H1 (cell line): ENCODE measurements at regions not wholly inside any gene's neighbourhood (a gene's known extent, or its start where the extent isn't known, plus 50 kb on each side); places are given as distances from the start of the nearest gene placed in this dataset.

Source experiments
- CTCF ChIA-PET: fragments of 300-600 bp; sonication (Branson Sonifier 250); formaldehyde crosslinking; loops from one replicate; lab custom pipeline; 2021; ENCODE audit not compliant: partially characterized antibody; lab: Charles Lee
- POLR2A ChIA-PET: fragments of 300-600 bp; sonication (Branson Sonifier 250); formaldehyde crosslinking; loops from one replicate; lab custom pipeline; 2021; ENCODE audit warnings: inconsistent platforms; ENCODE audit not compliant: partially characterized antibody; lab: Charles Lee
- DNase-seq, 2 experiments: peaks; one replicate each; pipeline versions ENCODE4 v3.0.0 to v3.0.0-alpha.2; 2010 to 2022; ENCODE audit warnings: low spot score in 2 of 2, low read depth in 1 of 2, mixed read lengths in 1 of 2
- FAIRE-seq: peaks from 2 replicates; lab custom pipeline; 2011; peaks lifted over from hg19 to GRCh38; lab: Jason Lieb, UNC
- H2AFZ ChIP-seq: 2 replicates; pipeline ENCODE4 v1.8.1; 2012; ENCODE audit warnings: low read length, inconsistent platforms
- H2AK5ac ChIP-seq: 2 replicates; pipeline ENCODE4 v1.6.1; 2013; ENCODE audit warnings: low read depth, low read length
- H2BK120ac ChIP-seq: replicated peaks from 2 replicates; pipeline ENCODE3; 2013; ENCODE audit warnings: low read depth, low read length, inconsistent platforms
- H2BK12ac ChIP-seq: 2 replicates; pipeline ENCODE4 v1.6.1; 2013; ENCODE audit warnings: low read depth, low read length
- H2BK15ac ChIP-seq: 2 replicates; pipeline ENCODE4 v1.6.1; 2013; ENCODE audit warnings: low read length
- H2BK20ac ChIP-seq: 2 replicates; pipeline ENCODE4 v1.6.1; 2013; ENCODE audit warnings: low read length
- H2BK5ac ChIP-seq: 2 replicates; pipeline ENCODE4 v1.6.1; 2013; ENCODE audit warnings: low read depth, low read length
- H3K14ac ChIP-seq: 2 replicates; pipeline ENCODE4 v1.6.1; 2013; ENCODE audit warnings: inconsistent platforms; ENCODE audit not compliant: insufficient read length
- H3K18ac ChIP-seq: 2 replicates; pipeline ENCODE4 v1.6.1; 2013; ENCODE audit warnings: low read length; ENCODE audit errors: extremely low read depth
- H3K23ac ChIP-seq: 2 replicates; pipeline ENCODE4 v1.6.1; 2013; ENCODE audit warnings: inconsistent platforms; ENCODE audit not compliant: insufficient read length
- H3K23me2 ChIP-seq: 2 replicates; pipeline ENCODE4 v1.6.1; 2013; ENCODE audit warnings: low read depth, low read length
- H3K27ac ChIP-seq: 2 replicates; pipeline ENCODE4 v1.6.1; 2011; ENCODE audit warnings: low read depth, low read length, inconsistent platforms
- H3K27me3 ChIP-seq, 4 experiments: replicated peaks in 1 of 4; 1 replicate in 1 of 4; 2 replicates in 3 of 4; pipeline versions ENCODE4 v1.6.1 to v1.8.1; 2011 to 2013; ENCODE audit warnings: low read length in 3 of 4, mild to moderate bottlenecking in 3 of 4, inconsistent platforms in 2 of 4, mixed read lengths in 2 of 4, moderate library complexity in 1 of 4; ENCODE audit not compliant: control insufficient read depth in 3 of 4, insufficient read depth in 3 of 4; ENCODE audit errors: extremely low read depth in 1 of 4
- H3K36me3 ChIP-seq, 4 experiments: 2 replicates each; pipeline versions ENCODE4 v1.6.1 to v1.8.1; 2011 to 2013; ENCODE audit warnings: mild to moderate bottlenecking in 4 of 4, low read length in 3 of 4, moderate library complexity in 2 of 4, control low read depth in 1 of 4, inconsistent platforms in 1 of 4; ENCODE audit not compliant: insufficient read depth in 4 of 4, control insufficient read depth in 2 of 4
- H3K4ac ChIP-seq: replicated peaks from 2 replicates; pipeline ENCODE3; 2013; ENCODE audit warnings: low read length, low read depth, mixed read lengths, inconsistent platforms; ENCODE audit not compliant: insufficient read length
- H3K4me1 ChIP-seq, 4 experiments: replicated peaks in 1 of 4; 1 replicate in 1 of 4; 2 replicates in 3 of 4; pipeline versions ENCODE4 v1.6.1 to v1.8.1; 2011 to 2013; ENCODE audit warnings: low read length in 3 of 4, inconsistent platforms in 2 of 4, mixed read lengths in 1 of 4; ENCODE audit not compliant: insufficient read depth in 4 of 4, control insufficient read depth in 3 of 4
- H3K4me2 ChIP-seq, 2 experiments: 2 replicates each; pipeline versions ENCODE4 v1.6.1 to v1.8.1; 2011 to 2013; ENCODE audit warnings: low read depth in 2 of 2, low read length in 2 of 2, control low read depth in 1 of 2, inconsistent platforms in 1 of 2, mild to moderate bottlenecking in 1 of 2; ENCODE audit not compliant: insufficient read depth in 1 of 2
- H3K4me3 ChIP-seq, 4 experiments: fragments of 200-600, 300-600 bp in 1 of 4; sonication (generic), shearing (Covaris generic), sonication (Bioruptor Twin) in 1 of 4; 2 replicates each; pipeline versions ENCODE4 v1.5.1 to v1.8.1; 2011 to 2016; ENCODE audit warnings: low read length in 4 of 4, low read depth in 3 of 4, control low read depth in 2 of 4, inconsistent platforms in 2 of 4, mild to moderate bottlenecking in 2 of 4, mixed read lengths in 1 of 4, moderate library complexity in 1 of 4; ENCODE audit not compliant: insufficient read depth in 2 of 4; ENCODE audit errors: extremely low read depth in 1 of 4
- H3K56ac ChIP-seq: replicated peaks from 2 replicates; pipeline ENCODE3; 2013; ENCODE audit warnings: low read depth, mild to moderate bottlenecking, mixed read lengths, low read length, inconsistent platforms; ENCODE audit not compliant: insufficient read length
- H3K79me1 ChIP-seq: 2 replicates; pipeline ENCODE4 v1.6.1; 2013; ENCODE audit warnings: low read depth, low read length, control low read depth
- H3K79me2 ChIP-seq, 2 experiments: 2 replicates each; pipeline versions ENCODE4 v1.6.1 to v1.8.1; 2012 to 2013; ENCODE audit warnings: low read length in 2 of 2, mild to moderate bottlenecking in 2 of 2, inconsistent platforms in 1 of 2; ENCODE audit not compliant: insufficient read depth in 2 of 2, control insufficient read depth in 1 of 2
- H3K9ac ChIP-seq, 4 experiments: replicated peaks in 1 of 4; 1 replicate in 1 of 4; 2 replicates in 3 of 4; pipeline versions ENCODE4 v1.6.1 to v1.8.1; 2011 to 2013; ENCODE audit warnings: low read depth in 3 of 4, low read length in 3 of 4, control low read depth in 2 of 4, mild to moderate bottlenecking in 2 of 4, moderate library complexity in 2 of 4, inconsistent platforms in 1 of 4; ENCODE audit errors: extremely low read depth in 1 of 4
- H3K9me3 ChIP-seq, 2 experiments: 2 replicates each; pipeline versions ENCODE4 v1.6.1 to v1.8.1; 2012 to 2013; ENCODE audit warnings: mild to moderate bottlenecking in 2 of 2, moderate library complexity in 2 of 2, control low read depth in 1 of 2, inconsistent platforms in 1 of 2, low read depth in 1 of 2, low read length in 1 of 2, mixed read lengths in 1 of 2; ENCODE audit not compliant: insufficient read depth in 2 of 2
- H4K20me1 ChIP-seq, 2 experiments: replicated peaks in 1 of 2; 2 replicates each; pipeline versions ENCODE3 to v1.8.1; 2011 to 2013; ENCODE audit warnings: inconsistent platforms in 2 of 2, low read length in 2 of 2, mild to moderate bottlenecking in 1 of 2; ENCODE audit not compliant: insufficient read depth in 2 of 2, control insufficient read depth in 1 of 2
- H4K5ac ChIP-seq: 2 replicates; pipeline ENCODE4 v1.6.1; 2013; ENCODE audit warnings: low read length, low read depth, mixed read lengths, inconsistent platforms; ENCODE audit not compliant: insufficient read length
- H4K8ac ChIP-seq: 2 replicates; pipeline ENCODE4 v1.8.0; 2013; ENCODE audit warnings: mild to moderate bottlenecking, moderate library complexity, low read length, inconsistent platforms; ENCODE audit not compliant: insufficient read depth; ENCODE audit errors: extremely low read depth
- H4K91ac ChIP-seq: replicated peaks from 2 replicates; pipeline ENCODE3; 2013; ENCODE audit warnings: low read length, mixed read lengths, inconsistent platforms; ENCODE audit not compliant: insufficient read length
- ATF3 ChIP-seq: IDR thresholded peaks from 2 replicates; pipeline ENCODE4 v1.6.1; 2011; ENCODE audit warnings: low read depth, mild to moderate bottlenecking, low read length; ENCODE audit not compliant: insufficient read depth
- BCL11A ChIP-seq, 2 experiments: IDR thresholded peaks; one replicate each; pipeline ENCODE4 v1.6.1; 2011; ENCODE audit warnings: low read depth in 2 of 2, low read length in 2 of 2, mild to moderate bottlenecking in 2 of 2
- CTBP2 ChIP-seq: IDR thresholded peaks from 2 replicates; pipeline ENCODE4 v1.7.0; 2011; ENCODE audit warnings: borderline replicate concordance, mild to moderate bottlenecking, moderate library complexity, mixed read lengths, low read length; ENCODE audit not compliant: insufficient read depth, insufficient read length
- E2F6 ChIP-seq: IDR thresholded peaks from 2 replicates; pipeline ENCODE4 v1.6.1; 2012; ENCODE audit warnings: inconsistent platforms
- EZH2 ChIP-seq: fragments of 200-600 bp; sonication (generic); IDR thresholded peaks from 2 replicates; pipeline ENCODE4 v1.7.1; 2012; ENCODE audit warnings: low read depth, mild to moderate bottlenecking, moderate library complexity, low read length, inconsistent platforms; ENCODE audit not compliant: severe bottlenecking
- RAD21 ChIP-seq, 2 experiments: IDR thresholded peaks in 1 of 2; conservative IDR thresholded peaks in 1 of 2; 2 replicates each; pipeline ENCODE4 v1.6.1; 2011; ENCODE audit warnings: low read depth in 2 of 2, low read length in 2 of 2, improper control_type of control experiment in 1 of 2, inconsistent platforms in 1 of 2, mild to moderate bottlenecking in 1 of 2, moderate library complexity in 1 of 2
- SAP30 ChIP-seq: fragments of 300-600 bp; sonication (generic); IDR thresholded peaks from 2 replicates; pipeline ENCODE4 v1.7.1; 2012; ENCODE audit warnings: low read length, moderate library complexity, mild to moderate bottlenecking, inconsistent platforms; ENCODE audit not compliant: insufficient read depth, insufficient replicate concordance
- SIX5 ChIP-seq: IDR thresholded peaks from 2 replicates; pipeline ENCODE4 v1.6.1; 2011; ENCODE audit warnings: mild to moderate bottlenecking, low read depth, low read length
- SP1 ChIP-seq: IDR thresholded peaks from 2 replicates; pipeline ENCODE4 v1.6.1; 2011; ENCODE audit warnings: low read depth, low read length
- TAF7 ChIP-seq: optimal IDR thresholded peaks from 2 replicates; pipeline ENCODE3; 2011; ENCODE audit warnings: low read depth, mild to moderate bottlenecking, inconsistent platforms, low read length, moderate library complexity, borderline replicate concordance
- USF2 ChIP-seq: IDR thresholded peaks from 2 replicates; pipeline ENCODE4 v1.6.1; 2011; ENCODE audit warnings: low read length, improper control_type of control experiment
- WGBS, 2 experiments: shearing (Covaris generic) in 1 of 2; methylation state at CpG; one replicate each; pipeline versions ENCODE4 v1.1.6 to v1.1.7; 2013 to 2015; ENCODE audit warnings: low lambda C conversion rate in 2 of 2, mixed read lengths in 2 of 2, inconsistent platforms in 1 of 2, low coverage in 1 of 2, missing lambda C conversion rate in 1 of 2; ENCODE audit not compliant: insufficient replicate concordance in 2 of 2, insufficient coverage in 1 of 2, insufficient read length in 1 of 2; ENCODE audit errors: extremely low coverage in 1 of 2, missing lambda C conversion rate in 1 of 2; 5-methylcytosine and 5-hydroxymethylcytosine counted together

- peaks cover 0 to 2% of the 10 kb centered on the region in 2 experiments for H4K20me1 ChIP-seq
- no peak overlapping the region for H3K23ac ChIP-seq
- POLR2A ChIA-PET, result no interaction called here
- no peak overlapping the region for H2BK120ac ChIP-seq
- H2BK12ac ChIP-seq, result no peak overlapping the region
- no peak overlapping the region for H3K4ac ChIP-seq
- H3K56ac ChIP-seq, result no peak overlapping the region
- no peak overlapping the region for H3K4me2 ChIP-seq
- H2BK5ac ChIP-seq, result no peak overlapping the region
- CTCF ChIA-PET, result interaction anchor here (1.4 kb wide), 1 partner anchor 31 kb away, joined by 3 read pairs; no protein-coding TSS in a partner anchor
- H3K9me3 ChIP-seq, result no peaks in the 10 kb centered on the region
- no peaks in the 10 kb centered on the region for H3K27me3 ChIP-seq
- no peak overlapping the region for H2BK20ac ChIP-seq
- H2BK15ac ChIP-seq, result no peak overlapping the region
- H3K23me2 ChIP-seq, result no peaks in the 10 kb centered on the region
- H3K79me1 ChIP-seq, result no peaks in the 10 kb centered on the region
- no peak overlapping the region for H3K18ac ChIP-seq
- 89% methylated on average over 2 of the region's 2 CpGs; no CpG with 5 or more reads in 1 of the 2 experiments for WGBS, 2 experiments
- no peak overlapping the region for H2AFZ ChIP-seq
- no peak overlapping the region for H3K14ac ChIP-seq
- no peaks in the 10 kb centered on the region for H3K79me2 ChIP-seq
- no peak for FAIRE-seq
- no peak overlapping the region for H3K4me3 ChIP-seq
- DNase-seq, result no peak
- H4K91ac ChIP-seq, result no peak overlapping the region
- no peak overlapping the region for H4K8ac ChIP-seq
- H2AK5ac ChIP-seq, result no peak overlapping the region
- no peak overlapping the region for H4K5ac ChIP-seq
- no peak overlapping the region for H3K9ac ChIP-seq
- H3K4me1 ChIP-seq, result no peaks in the 10 kb centered on the region
- H3K36me3 ChIP-seq, result no peaks in the 10 kb centered on the region
- H3K27ac ChIP-seq, result no peak overlapping the region
- no peak for TF ChIP-seq RAD21 (IDR thresholded peaks at IDR 0.05 in 1 of 2, conservative IDR thresholded peaks at IDR 0.05 in 1 of 2; ENCODE audit: low read depth in 2 of 2, low read length in 2 of 2)
- no peak for TF ChIP-seq SIX5
- no peak for TF ChIP-seq SP1
- TF ChIP-seq TAF7, result no peak
- no peak for TF ChIP-seq CTBP2
- TF ChIP-seq ATF3, result no peak
- no peak for TF ChIP-seq BCL11A (IDR thresholded peaks at IDR 0.05; ENCODE audit: low read depth in 2 of 2, low read length in 2 of 2)
- no peak for TF ChIP-seq EZH2
- no peak for TF ChIP-seq E2F6
- no peak for TF ChIP-seq SAP30
- TF ChIP-seq USF2, result no peak
Observed at GRCh38 chrX:129316461-129316860, 206.8 kb downstream of the SMARCA1 start.
